Fibroblast of the conjunctiva (primary cell): ENCODE measurements at regions not wholly inside any gene's neighbourhood (a gene's known extent, or its start where the extent isn't known, plus 50 kb on each side); places are given as distances from the start of the nearest gene placed in this dataset.

Experiments
- DNase-seq: peaks from one replicate; pipeline ENCODE4 v3.0.0-alpha.2; 2010; ENCODE audit warnings: low read depth

- DNase-seq: no peak
Measured at GRCh38 chr10:7478727-7479457, 68.1 kb upstream of the SFMBT2 start.

DNA sequence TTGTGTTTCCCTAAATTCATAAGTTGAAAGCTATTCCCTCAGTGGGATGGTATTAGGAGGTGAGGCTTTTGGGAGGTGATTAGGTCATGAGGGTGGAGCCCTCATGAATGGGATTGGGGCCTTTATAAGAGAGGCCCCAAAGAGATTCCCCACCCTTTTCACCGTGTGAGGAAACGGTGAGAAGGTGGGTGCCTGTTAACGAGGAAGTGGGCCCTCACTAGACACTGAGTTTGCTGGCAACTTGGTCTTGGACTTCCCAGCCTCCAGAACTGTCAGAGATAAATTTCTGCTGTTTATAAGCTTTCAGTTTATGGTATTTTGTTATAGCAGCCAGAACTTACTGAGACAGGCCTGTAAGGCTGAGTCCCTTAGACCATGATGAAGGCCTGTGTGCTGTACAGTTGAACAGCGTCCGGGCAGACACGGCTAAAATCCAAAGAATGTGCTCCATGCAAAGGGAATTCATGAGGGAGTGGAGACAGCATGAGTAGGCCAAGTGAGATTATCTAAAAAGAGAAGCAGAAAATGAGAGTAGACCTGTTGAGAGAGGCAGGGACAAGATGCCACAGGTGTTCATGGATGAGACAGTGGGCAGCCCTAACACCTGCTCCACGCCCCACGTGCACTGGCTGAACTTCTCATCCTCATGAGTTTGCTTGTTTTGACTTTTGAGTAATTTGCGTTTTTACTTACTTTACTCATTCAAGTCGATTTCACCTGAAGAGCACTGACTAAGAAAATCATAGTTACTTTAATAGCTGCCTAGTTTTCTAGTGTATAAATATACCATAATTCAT, 66.9 kb upstream of the SFMBT2 start:
- DNase-seq: no peak

DNA sequence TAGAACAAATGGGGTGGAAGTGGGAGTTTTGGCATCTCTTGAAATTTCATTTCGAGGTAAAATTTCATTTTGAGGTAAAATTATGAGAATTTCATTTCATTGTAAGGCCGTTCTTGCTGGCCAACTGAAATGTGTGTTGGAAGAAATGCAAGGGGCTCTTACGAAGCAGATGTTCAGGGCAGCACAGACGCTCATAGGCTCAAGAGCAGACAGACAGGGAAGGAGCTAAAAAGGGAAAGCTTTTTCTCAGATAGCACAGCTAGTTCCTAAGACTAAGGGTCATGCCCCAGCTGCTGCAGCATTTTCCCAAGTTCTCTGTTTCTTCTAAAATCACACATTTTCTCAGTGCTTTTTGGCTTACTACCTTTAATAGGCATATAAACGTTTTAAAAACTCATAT, 65.1 kb upstream of the SFMBT2 start:
- no peak for DNase-seq

DNA sequence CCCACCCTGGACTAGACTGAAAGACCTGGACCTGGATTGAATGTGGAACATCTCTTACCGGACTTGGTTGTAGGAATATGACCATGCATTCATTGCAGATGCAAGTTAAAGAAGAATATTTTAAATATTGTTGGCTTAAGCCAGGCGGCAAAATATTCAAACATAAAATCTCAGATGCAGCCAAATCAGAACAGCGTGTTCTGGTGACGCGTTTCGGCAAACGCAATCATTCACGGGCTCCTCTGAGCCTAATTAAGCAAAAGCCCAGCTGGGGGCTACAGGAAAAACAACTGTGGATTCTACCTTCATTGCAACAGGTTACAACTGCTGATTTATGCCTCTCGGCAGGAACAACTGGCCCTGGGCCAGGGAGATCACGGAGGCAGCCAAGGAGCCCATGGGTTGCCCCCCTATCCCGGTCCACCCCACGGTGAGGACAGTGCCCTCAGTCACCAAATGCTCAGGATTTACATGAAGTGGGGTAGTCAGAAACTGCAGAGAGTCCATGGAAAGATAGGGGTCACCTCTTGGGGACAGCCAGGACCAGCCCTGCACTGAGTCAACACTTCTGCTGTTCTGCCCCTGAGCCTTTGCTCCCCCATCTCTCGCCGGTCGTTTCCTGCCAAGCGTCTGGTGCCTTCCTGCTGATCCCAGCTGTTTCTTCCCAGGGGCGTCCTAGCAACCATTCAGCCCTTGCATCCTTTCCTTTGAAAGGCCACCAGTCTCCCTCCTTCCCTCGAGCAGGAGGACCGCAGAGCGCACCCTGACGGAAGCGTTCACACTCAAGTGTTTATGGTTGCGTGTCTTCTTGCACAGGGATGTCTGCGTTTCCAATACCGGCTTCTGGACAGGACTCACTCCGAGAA, 64.4 kb upstream of the SFMBT2 start:
- DNase-seq: no peak

DNA sequence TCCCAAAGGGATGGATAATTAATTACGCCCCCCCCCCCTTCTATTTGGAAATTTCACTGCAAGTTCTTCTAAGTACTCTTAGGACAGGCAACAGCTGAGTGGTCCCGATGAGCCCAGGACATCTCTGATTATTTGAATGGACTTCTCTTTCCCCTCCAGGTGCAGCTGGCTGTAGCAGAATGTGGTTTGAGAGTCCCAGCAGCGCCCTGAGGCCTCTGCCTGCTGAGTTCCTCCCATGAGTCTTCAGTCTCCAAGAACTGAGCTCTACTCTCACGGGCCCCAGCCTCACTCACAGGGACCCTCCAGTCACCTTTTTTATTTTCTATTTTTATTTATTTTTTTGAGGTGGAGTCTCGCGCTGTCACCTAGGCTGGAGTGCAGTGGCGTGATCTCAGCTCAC, 63.6 kb upstream of the SFMBT2 start:
- DNase-seq: no peak

- no peak for DNase-seq
Measured at GRCh38 chr10:7473474-7473873, 62.6 kb upstream of the SFMBT2 start.

DNA sequence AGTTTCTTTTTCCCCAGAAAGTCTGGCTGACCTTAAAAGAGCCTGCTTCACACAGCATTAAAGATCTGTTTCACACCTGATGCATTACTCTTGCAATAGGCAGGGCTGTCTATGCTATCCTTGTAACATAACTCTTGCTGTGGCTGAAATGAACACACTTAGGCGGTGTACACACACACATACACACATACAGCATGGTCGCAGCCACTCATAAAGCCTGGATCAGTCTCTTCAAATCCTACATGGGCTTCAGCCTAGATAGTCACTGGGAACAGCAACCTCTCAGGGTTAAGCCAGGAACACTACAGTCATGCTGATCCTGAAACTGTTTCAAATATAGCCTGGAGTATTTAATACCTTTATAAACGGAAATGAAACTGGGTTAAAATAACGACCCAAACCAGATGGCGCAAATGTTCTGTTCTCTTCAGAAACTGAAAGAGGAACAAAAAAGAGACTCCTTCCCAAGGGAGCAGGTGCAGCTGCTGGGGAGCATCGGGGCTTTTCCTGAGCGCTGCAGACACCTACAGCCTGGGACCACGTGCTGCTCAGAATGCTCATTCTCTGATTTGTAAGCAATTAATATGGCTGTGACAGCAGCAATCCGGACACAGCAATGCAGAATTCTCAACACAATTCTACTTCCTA, 61.0 kb upstream of the SFMBT2 start:
- no peak for DNase-seq

DNA sequence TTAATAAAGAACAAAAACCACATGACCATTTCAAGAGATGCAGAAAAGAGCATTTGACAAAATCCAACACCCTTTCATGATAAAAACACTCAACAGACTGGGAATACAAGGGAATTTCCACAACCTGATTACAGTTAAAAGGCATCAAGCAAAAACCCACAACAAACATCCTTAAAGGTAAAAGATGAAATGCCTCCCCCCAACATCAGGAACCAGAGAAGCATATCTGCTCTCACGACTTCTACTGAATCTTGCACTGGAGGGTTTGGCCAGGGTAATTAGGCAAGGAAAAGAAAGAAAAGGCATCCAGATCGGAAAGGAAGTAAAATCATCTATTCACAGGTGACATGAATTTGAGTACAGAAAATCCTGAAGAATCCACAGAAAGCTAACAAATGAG, 59.5 kb upstream of the SFMBT2 start:
- no peak for DNase-seq

DNA sequence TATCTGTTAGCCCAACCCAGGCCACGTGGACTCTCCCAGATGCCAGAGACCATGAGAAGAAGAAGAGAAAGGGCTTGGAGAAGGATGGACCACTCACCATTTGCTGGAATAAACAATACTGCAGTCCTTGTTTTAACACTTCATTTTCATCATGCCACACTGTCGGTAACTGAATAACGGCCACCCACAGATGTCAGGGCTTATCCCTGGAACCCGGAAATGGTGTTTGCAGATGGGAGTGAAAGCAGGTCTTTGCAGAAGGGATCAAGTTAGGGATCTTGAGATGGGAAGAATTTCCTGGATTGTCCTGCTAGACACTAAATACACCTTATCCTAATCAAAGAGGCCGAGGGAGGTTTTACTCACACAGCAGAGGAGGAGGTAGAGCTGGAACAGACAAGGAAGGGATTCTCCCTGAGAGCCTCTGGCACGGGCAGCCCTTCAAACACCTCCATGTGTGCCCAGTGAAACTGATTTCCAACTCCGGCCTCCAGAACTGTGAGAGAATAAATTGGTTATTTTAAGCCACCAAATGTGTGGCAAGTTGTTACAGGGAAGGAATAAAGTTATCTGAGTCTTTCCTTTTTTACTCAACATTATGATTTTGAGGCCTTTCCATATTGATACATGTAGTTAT, 56.3 kb upstream of the SFMBT2 start:
- no peak for DNase-seq

- no peak for DNase-seq
Measured at GRCh38 chr10:7464691-7465090, 53.9 kb upstream of the SFMBT2 start.
